ENCODE measurements at regions not wholly inside any gene's neighbourhood (a gene's known extent, or its start where the extent isn't known, plus 50 kb on each side); places are given as distances from the start of the nearest gene placed in this dataset.

DNA sequence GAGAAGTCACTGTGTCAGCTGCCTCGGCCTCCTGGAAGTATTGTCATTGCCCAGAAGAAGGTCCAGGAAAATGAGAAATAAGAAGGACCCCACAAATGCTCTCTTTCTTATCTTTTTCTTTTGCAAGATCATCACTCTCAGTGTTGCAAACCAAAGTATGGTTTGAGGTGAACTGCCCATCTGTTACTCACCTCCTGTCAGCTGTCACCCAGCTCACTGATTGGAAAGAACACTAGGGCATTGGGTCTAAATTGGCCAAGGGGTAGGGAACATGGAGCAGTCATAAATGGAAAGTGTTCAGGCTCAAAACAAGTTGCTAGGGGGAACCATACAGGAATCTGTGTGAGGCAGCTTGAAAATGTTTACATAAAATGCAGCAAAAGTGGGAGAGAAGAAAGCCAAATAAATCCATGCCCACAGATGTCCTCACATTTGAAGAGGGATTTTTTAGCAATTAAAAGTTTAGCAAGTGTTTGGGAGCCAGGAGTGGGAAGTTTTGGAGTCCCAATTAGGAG is 431.2 kb upstream of the THBS1 start:
- no peak for DNase-seq (ENCODE audit: low read depth in 2 of 2)

DNA sequence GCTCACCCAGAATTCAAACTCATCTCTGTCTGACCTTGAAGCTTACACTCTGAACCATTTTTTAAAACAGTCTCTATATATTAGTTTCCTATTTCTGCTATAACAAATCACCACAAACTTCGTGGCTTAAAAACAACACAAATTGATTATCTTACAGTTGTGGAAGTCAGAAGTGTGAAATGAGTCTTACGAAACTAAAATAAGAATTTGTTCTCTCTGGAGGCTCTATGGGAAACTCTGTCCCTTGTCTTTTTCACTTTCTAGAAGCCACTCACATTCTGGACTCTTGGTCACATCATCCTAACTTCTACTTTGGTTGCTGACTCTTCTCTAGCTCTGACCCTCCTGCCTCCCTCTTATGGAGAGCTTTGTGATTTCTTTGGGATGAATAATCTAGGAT is 429.3 kb upstream of the THBS1 start:
- DNase-seq (ENCODE audit: low read depth in 2 of 2): no peak

DNA sequence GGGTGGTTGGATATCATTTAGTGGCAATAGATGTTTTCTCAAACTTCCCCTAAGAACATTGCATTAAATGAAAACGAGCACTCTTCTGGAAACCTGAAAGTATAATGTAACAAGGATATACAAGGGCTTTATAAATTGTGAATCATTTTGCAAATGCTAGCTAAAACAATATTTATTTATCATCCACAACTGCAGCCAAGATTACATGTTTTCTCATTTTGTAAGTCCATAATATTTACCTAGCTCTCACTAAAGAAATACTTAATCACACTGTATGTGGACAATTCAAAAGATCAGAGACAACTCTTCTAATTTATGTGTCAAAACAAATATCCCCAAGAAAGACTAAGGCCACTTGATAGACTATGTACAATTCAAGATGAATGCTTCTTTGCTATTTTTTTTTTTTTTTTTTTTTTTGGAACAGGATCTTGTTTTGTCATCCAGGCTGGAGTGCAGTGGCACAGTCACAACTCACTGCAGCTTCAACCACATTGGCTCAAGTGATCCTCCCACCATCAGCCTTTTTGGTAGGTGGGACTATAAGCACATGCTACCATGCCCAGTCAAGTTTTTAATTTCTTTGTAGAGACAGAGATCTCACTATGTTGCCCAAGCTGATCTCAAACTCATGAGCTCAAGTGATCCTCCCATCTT is 427.7 kb upstream of the THBS1 start:
- no peak for DNase-seq (ENCODE audit: low read depth in 2 of 2)

DNA sequence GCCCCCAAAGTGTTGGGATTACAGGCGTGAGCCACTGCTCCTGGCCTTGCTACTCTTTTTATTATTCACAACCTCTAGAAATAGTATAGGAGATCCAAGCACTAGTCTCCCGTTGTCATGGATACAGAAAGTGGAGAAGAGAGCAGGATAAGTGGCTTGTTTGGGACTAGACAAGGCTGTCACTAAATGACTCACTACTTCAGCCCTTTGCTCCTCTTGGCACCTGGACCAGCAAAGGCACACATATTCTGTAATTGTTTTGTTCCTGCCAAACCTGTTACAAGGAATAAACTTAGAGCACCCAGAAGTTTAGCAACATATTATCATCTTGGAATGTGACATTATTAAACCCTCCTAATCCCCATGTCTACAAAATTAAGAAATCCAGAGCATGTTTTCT is 427.2 kb upstream of the THBS1 start:
- DNase-seq (ENCODE audit: low read depth in 2 of 2): no peak

DNA sequence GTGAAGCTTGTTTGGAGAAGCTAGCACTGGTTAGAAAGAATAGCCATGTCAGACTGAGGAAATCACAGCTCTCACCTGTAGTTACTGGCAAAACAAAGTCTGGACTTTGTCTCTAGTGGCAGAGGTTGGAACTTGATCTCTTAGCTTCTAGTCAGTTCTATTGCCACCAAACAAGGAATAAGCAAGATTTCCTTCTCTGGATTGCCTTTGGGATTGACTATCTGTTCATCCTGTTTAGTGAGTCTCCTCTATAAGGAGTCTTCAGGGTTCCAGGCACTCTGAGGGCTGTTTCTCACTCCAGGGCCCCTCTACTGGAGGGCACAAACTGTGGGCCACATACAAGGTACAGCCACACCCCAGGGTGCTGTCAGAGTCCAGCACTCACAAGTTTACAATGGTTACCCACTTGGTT is 426.6 kb upstream of the THBS1 start:
- no peak for DNase-seq (ENCODE audit: low read depth in 2 of 2)

DNA sequence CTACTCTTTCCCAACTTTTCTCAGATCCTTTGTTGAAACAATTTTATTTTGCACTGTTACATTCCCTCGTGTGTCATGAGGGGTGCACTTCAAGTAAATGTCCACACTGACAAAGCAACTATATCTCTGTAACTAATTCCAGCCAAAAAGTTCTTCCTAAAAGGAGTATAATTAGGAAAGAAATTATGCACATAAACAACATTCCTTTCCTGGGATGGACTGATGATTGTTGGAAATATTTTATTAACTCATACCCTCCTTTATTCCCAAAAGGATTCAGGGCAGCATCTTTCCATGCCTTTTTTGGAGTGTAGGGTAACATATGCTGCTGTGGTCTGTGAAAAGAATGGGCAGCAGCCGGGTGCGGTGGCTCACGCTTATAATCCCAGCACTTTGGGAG is 426.1 kb upstream of the THBS1 start:
- DNase-seq (ENCODE audit: low read depth in 2 of 2): no peak

DNA sequence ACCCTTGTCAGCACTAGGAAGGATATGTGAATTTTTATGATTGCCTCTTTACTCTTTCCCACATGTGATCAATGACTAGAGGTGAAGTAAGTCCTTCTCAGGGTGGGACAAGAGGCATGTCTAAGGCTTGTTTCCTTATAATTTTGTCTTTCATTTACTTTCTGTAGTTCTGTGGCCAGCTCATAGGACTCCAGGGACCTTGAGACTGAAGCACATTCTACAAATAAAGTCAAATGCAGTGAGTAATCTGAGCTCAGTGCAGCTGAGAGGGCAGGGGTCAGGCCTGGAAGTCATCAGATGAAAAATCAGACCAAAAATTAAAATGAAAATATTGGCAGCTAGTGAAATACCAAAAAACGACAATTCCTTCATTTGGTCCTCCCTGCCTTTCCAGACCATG is 424.7 kb upstream of the THBS1 start:
- no peak for DNase-seq (ENCODE audit: low read depth in 2 of 2)

DNA sequence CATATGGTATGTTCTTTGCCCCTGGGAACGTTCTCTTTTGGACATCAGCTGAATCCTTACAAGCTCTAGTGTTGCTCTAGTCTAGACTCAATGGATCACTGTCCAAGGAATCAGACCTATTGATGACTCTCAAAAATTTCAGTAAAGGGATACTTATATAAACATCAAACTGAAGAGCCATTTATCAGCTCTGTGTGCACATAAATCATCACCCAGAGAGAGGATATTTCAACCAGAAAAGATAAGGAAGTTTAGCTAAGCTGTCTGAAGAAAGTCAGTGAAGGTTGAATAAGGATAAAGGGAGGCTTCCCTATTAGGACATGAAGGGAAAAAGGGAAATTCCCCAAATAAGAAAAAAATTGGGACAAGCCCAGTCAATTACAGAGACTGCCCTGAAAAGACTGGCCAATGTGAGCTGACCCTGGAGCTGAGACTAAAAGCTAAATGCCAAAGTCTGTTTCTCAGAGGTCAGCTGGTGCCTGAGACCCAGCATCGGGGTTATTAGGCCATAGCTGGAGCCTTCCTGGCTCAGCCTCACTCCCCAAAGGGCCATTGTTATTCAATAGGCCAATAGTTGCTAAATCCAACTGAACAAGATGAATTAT is 424.1 kb upstream of the THBS1 start:
- no peak for DNase-seq (ENCODE audit: low read depth in 2 of 2)

DNA sequence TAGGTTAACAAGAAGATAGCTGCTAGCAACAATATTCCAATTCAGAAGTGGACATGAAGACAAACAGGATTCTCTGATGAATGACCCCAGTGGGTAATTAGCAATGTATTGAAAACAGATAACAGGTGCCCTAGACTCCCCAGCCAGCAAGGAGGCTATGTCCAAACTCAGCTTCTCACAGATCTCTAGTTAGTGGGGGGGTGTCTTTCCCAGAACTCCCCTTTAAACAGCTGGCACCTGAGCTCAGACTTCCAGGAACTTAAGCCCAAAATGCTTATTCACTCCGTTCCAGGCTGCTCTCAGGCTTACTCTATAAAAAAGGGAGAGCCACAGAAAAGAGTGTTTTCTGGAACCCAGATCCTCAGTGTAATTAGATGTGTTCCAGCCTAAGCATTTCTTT is 423.0 kb upstream of the THBS1 start:
- DNase-seq (ENCODE audit: low read depth in 2 of 2): no peak

DNA sequence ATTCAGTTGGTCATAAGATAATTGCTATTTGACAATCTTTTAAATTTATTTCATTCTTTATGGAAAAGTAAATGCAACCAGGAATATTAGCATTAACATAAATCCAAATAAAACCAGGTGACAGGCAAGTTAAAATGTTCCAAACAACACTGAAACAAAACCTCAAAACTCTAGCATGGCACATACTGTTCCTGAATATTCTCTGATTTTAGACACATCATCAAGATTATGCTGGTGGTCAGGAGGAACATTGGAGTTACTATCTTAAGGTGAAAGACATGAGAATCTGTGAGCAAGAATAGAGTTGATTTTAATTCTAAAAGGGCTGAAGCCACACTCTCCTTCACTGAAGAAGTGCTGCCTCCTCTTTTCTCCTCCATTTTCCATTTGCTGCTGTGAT is 421.0 kb upstream of the THBS1 start:
- no peak for DNase-seq (ENCODE audit: low read depth in 2 of 2)

DNA sequence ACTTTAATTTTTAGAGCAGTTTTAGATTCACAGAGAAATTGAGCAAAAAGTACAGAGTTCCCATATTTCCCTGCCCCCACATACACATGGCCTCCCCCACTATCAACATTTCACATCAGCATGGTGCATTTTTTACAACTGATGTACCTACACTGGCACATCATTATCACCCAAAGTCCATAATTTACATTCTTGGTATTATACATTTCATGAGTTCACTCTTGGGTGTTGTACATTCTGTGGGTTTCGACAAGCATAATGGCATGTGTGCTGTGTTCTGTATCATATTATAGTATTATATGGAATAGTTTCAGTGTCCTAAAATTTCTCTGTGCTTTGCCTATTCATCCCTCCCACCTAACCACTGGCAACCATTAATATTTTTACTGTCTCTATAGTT is 419.8 kb upstream of the THBS1 start:
- DNase-seq (ENCODE audit: low read depth in 2 of 2): no peak

DNA sequence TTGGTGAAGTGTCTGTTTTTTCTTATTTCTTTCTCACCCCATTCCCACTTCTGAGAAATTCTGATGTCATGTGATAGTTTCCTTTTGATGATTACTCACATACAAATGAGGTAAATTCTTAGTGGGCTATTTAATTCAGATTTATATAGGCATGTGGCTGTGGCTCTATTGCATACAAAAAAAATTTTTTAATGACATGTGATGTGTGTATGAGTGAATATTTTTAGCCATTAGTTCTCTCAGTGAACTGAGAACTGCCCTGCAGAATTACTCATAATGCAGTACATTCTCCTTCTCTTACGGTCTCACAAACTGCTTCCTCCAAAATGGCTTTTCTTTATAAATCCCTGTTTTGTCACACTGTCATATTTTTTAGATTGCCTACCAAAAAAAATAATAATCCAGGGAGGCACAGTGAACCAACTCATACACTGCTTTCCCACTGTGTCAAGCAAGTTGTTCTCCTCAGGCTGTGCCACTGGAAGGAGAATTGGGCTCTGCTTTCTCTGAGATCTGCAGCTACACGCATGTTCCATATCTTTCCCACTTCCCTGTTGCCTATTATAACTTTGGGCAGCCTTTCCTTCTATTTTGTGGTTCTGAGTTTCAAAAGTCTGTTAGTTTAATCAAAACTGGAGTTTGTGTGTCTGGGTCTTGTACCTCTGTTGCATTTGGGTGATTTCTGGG is 415.7 kb upstream of the THBS1 start:
- peak; percentile 71 to 74 for DNase-seq (ENCODE audit: low read depth in 2 of 2)

DNA sequence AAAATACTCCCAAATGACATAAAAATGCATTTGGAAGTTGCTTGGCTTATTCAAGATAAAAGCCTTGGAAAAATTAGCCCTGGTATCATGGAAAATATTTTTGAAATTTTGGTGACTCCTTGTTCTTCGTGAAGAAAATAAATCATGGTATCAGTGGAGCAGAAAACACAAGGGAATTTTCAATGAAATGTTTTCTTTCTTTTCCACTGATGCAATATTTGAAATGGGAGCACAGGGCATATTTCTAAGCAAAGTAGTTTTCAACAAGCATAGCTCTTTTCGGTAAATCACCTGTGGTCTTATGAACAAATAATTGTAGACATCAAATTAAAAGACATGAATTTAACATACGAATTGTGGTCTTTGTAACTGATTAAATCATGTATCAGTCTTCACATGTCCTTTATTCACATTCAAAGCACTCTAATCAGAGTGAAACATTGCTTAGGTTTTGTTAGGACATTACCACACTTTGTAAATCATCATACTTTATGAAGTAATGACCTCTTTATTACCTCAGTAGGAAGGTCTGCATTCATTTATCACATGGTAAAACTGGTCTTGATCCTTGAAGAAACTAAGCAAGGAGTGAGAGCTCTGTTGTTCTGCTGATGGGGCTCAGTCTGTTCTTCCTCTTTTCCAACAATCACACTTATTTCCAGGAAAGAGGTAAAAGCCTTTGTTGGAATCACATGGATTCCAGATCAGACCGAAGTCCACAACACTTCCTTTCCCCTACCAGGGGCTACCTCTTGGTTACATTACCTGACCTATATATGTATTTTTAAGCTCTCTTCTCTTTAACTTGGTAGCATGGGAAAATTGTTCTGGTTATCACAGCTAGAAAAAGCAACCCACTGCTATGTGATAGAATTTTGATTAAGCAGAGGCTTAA is 413.5 kb upstream of the THBS1 start:
- DNase-seq (ENCODE audit: low read depth in 2 of 2): peak; percentile 68 to 71

DNA sequence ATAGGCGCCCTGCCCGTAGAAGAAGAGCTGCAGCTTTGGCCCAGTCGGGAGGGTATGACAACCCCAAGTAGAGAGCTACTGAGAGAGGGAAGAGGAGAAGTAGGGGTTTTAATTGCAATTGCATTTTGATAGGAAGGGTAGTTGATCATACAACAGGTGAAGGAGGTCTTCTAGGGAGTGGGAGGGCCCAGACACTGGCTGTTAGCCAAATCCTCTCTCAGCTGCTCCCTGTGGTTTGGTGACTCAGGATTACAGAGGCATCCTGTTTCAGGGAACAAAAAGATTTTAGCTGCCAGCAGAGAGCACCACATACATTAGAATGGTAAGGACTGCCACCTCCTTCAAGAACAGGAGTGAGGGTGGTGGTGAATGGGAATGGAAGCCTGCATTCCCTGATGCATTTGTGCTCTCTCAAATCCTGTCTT is 408.9 kb upstream of the THBS1 start:
- DNase-seq (ENCODE audit: low read depth in 2 of 2): peak; percentile 97

DNA sequence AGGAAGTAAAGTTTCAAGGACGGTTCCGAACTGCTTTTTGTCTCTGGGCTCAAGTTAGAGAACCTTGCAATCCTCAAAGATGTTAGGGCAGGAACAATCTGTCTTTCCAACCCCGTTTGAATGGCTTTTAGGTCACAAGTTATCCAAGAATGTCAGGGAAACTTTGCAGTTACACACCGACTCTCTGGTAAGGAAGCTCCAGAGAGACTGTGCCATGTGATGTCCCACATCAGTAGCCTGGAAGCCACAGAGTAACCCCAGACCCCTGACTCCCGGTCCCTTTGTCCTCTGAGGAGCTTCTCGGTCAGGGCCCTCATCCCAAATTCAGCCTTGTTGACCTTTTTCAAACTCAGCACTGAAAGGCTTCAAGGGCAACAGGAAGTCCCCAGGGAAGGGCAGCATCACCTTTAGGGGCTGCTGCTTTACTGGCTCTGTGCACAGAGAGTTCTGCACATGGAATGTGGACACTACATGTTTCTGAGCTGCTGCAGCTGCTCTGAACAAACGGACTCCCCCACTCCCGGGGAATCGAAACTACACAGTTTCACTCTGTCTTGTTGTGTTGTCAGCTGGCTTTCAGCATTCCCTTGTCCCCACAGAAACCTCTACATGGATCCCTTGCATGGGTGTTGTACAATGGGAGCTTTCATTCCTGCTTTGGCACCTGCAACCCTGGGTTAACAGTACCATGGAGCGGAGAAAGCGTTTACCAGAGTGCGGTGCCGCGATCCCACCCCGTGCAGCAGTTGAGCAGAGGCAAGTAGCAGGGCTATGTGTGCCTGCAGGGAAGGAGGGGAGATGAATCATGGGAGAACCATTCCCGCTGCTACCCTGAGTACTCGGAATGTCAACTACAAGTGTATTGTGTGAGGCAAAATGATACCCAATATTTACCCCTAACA is 408.2 kb upstream of the THBS1 start:
- DNase-seq (ENCODE audit: low read depth in 2 of 2): no peak

DNA sequence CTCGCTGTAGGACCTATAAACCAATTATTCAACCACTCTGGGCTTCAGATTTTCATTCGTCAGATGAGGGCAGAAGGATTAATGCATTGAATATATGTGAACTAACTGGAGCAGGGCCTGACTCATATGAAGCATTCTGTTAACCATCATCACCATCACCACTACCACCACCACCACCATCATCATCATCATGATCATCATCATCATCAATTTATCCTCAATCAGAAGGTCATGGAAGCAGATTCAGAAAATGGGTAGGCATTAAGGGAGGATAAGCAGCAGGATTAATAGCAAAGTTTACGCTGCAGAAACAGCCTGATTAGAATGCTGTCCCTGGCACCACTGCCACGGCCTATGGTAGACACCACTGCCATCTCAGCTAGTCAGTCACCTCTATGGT is 407.5 kb upstream of the THBS1 start:
- DNase-seq (ENCODE audit: low read depth in 2 of 2): no peak

DNA sequence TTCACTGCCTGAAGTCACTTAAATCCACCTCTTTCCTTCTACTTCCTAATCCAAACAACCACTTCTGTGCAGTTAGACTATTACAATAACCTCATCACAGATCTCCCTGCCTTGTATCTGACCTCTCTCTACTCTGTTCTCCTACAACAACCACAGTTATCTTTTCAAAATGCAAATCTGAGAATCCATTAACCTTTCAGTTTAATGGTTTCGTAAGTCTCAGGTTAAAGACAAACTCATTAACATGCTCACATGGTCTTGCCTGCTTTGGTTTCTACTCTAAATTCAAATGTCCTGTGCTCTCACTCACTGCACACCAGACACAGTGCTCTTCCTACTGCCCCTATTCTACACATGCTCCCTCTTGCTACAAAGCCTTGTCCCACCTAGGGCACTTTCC is 406.5 kb upstream of the THBS1 start:
- DNase-seq (ENCODE audit: low read depth in 2 of 2): no peak

DNA sequence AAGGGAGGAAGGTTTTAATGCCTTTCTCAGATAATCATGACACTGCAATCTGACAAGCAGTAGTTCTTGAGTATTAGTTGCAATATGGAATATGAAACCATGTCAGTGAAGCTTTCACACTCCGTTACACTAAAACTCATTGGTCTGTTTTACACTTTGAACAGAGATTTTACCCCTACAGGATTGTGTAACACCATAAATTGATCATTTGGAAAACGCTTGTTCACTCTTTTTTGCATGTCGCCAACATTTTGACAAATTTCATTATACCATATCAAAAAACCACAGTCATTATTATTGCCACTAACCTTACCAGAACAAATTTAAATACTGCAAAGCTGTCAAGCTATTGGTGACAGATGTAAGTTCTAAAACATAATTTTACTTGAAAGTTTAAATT is 404.8 kb upstream of the THBS1 start:
- no peak for DNase-seq (ENCODE audit: low read depth in 2 of 2)

DNA sequence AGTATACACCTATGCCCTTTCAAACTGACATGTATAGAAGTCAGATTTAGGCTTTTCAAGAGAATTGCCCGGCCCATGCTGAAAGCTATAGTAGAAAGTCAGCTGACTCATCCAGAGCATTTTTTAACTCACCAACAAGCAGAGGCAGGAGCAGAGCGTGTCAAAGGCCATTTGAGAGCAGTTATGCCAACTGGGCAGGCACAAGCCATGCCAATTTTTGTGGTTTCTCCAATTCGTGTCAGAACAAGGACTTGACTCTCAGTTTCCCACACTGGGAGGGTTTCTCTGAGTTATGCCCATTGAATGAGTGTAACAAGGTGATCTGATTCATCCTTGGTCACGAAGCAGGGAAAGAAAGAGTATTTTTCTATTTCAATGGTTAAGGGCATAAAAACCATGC is 403.3 kb upstream of the THBS1 start:
- DNase-seq (ENCODE audit: low read depth in 2 of 2): no peak

DNA sequence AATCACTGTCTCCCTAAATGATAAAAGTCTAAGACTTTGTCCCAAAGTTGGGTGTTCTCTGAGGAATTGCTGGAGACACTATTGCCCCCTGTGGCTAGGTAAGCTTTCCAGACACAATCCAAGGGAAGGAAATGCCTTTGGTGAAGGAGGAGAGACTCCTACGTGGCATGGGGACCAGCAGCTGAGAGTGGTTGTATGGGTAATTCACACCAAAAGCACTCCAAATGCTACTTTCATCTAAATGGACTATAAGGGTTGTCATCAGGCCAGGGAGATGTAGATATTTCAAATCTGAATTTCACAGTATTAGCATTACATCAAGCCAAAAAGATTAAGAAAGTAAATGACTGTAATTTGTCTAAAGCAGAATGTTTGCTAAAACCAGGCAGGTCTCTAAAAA is 400.8 kb upstream of the THBS1 start:
- DNase-seq (ENCODE audit: low read depth in 2 of 2): peak in 1 of 2 experiments; percentile 52

DNA sequence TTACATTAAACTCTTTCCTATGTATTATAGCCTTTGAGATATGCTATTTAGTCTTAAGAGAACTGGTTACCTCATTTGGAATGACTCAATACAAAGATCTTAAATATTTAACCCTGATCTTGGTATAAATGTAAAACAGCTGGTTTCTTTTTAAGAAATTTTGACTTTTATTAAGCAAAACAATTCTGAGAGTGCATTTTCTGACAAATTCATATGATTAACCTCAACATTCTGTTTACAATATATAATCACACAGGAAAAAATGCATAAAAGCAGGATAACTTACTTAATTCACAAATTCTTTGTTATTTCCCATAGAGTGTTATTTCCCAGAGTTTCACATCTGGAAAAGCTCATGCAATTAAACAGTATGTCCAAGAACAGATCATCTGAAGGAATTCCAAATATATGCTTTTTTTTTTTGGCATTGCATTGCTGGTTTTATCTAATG is 400.4 kb upstream of the THBS1 start:
- DNase-seq (ENCODE audit: low read depth in 2 of 2): peak; percentile 95 to 97

All from fibroblast of skin of left quadriceps (primary cell).